ENCODE measurements at regions not wholly inside any gene's neighbourhood (a gene's known extent, or its start where the extent isn't known, plus 50 kb on each side); places are given as distances from the start of the nearest gene placed in this dataset.
A peak's percentile ranks its signal among the peaks of the same experiment; 100 is the strongest.

DNA sequence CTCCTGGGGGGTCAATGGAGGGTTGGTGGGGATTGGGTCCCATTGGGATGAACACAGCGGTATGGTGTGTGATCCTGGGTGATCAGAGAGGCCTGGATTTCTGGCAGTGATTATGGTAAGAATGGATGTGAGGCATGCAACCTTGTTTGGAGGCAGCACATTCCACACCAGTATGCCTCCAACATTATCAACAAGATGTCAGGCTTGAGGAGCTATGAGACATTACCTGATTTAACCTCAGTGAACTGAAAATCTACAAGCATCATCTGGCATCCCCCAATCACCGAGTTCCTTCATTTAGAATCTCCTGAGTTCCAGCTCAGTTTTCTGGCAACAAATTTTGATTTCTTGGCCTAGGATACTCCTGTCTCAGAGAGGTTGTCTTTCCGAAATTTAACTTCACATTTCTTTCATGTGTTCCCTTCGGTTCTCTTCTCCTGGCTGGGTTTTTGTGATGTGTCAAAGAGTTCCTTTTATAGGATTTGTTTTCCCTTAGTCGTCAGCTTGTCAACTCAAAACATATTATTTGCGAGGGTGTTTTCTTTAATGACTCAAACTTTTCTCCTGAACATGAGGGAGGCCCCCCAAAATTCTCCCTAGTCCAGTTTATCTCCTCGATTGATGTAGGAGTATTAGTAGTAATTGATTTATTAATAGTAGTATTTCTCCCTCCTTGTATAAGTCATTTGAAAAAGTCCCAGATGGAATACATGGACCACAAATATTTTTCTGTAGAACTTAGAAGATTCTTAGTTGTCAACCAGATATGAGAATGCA is 56.0 kb upstream of the FLT1 start:
- DNase-seq = no peak
- intact Hi-C loops (cut with DNase I) = no loop called here
- peak in 1 of 2 donors; percentile 26 for ATAC-seq

DNA sequence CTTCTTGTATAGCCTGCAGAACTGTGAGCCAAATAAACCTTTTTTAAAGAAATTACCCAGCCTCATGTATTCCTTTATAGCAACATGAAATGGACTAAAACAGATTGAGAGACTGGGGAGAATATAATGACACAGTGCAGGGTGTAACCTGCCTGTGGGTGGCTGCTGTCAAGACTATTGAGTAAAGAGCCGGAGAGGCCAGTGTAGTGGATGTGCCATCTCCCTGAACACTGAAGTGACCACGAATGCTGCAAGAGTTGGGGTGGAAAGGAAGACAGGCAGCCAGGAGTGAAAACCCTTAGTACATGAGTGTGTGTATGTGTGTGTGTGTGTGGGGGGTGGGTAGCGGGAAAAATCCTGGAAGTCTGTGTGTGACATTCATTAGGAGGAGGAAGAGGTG is 55.2 kb upstream of the FLT1 start:
- DNase-seq (no peak), ATAC-seq (no peak)
- intact Hi-C loops (cut with DNase I) = no loop called here

DNA sequence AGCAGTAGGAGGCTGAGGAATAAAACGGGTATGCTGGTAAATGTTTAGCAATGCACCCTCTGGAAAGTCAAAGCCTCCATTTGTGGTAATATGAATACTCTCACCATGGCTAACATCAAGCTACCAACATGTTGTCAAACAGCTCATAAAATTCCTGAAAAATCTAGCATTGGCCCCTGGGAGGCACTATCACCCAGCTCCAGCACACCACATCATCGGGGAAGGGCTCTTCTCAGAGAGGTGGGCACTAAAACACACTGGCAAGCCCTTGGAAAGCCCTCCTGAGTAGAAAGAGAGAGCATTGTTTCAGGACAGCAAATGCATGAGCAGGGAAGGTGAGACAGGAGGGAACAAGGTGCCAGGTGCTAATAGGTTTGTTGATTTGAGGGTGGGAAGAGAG is 53.9 kb upstream of the FLT1 start:
- intact Hi-C loops (cut with DNase I) = no loop called here
- DNase-seq (no peak), ATAC-seq (no peak)

DNA sequence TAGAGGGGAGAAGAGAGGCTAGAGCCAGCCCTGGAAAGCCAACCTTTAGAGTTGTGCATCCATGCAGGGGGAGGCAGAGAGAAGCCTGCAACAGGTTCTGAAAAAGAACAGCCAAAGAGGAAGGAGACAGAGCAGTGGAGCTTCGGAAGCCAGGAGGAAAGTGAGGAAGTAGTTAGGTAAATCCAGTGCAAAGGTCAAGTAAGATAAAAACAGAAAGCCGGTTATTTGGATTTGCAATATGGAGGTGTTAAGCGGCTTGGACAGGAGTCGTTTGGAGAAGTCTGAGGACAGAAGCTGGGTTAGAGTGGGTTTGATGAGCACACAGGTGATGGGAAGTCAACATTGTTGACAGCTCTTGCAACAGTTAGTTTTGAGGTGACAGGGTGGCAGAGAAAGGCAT is 53.5 kb upstream of the FLT1 start:
- ATAC-seq = no peak
- intact Hi-C loops (cut with DNase I) = no loop called here

DNA sequence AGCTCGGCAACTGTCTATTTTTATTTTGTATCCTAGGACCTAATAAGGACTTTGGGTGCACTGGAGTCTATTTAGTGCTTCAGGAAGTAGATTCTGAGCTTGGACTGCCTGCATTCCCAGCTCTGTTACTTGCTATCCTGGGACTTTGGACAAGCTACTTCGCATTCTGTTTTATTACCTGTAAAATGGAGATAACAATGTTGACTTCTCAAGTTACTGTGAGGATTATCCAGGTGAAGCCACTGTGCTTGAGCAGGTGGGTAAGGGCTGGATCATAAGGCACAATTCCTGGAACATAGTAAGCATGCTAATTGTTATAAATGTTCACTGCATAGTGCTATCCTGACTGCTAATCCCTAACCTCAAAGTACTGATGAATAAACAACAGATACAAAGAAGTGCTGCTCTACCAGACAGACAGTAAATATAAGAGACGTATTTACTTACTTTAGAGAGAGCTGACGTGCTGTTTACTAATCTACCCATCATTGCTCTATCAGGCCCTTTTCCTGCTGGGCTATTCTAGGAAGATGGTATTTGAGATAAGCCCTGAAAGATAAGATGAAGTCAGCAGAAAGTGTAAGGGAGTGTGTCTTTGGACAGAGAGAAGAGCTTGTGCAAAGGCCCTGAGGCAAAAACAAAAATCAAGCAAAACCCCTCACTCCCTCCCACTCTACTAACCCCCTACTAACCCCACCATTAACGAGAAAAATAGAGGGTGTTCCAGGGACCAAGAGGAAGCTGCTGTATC is 50.8 kb upstream of the FLT1 start:
- ATAC-seq = no peak
- intact Hi-C loops (cut with DNase I) = no loop called here
- DNase-seq = no peak

More for the DNA sequence above, 53.5 kb upstream of the FLT1 start:
- DNase-seq = no peak

All from left cardiac atrium (tissue), 4 donors.